ENCODE measurements at regions not wholly inside any gene's neighbourhood (a gene's known extent, or its start where the extent isn't known, plus 50 kb on each side); places are given as distances from the start of the nearest gene placed in this dataset.

- no peak for TF ChIP-seq CTCF (IDR thresholded peaks at IDR 0.05)
- Mint-ChIP-seq H3K4me3 (ENCODE audit: unreplicated experiment) (no peak overlapping the region), H3K27ac (ENCODE audit: unreplicated experiment) (no peak overlapping the region), H3K4me1 (ENCODE audit: unreplicated experiment) (no peaks in the 10 kb centered on the region), H3K27me3 (ENCODE audit: unreplicated experiment) (no peaks in the 10 kb centered on the region), H3K36me3 (ENCODE audit: unreplicated experiment) (no peaks in the 10 kb centered on the region), H3K9me3 (ENCODE audit: unreplicated experiment) (peaks cover 23% of the 10 kb centered on the region)
- DNase-seq (ENCODE audit: extremely low spot score, unreplicated experiment), result no peak
These were observed 234.8 kb downstream of the CYRIA start for GRCh38 chr2:16430846-16431245.

- H3K36me3 Mint-ChIP-seq (ENCODE audit: unreplicated experiment), result no peaks in the 10 kb centered on the region
- no peak for DNase-seq (ENCODE audit: extremely low spot score, unreplicated experiment)
- H3K9me3 Mint-ChIP-seq (ENCODE audit: unreplicated experiment), result peaks cover 23% of the 10 kb centered on the region
- no peak for TF ChIP-seq CTCF (IDR thresholded peaks at IDR 0.05)
- no peaks in the 10 kb centered on the region for H3K27me3 Mint-ChIP-seq (ENCODE audit: unreplicated experiment)
- no peaks in the 10 kb centered on the region for H3K4me1 Mint-ChIP-seq (ENCODE audit: unreplicated experiment)
- no peak overlapping the region for H3K27ac Mint-ChIP-seq (ENCODE audit: unreplicated experiment)
- H3K4me3 Mint-ChIP-seq (ENCODE audit: unreplicated experiment), result no peak overlapping the region
These were observed 236.0 kb downstream of the CYRIA start for GRCh38 chr2:16429431-16430145.

GRCh38 chr2:16429002-16429401, 236.6 kb downstream of the CYRIA start:
- H3K4me3 Mint-ChIP-seq (ENCODE audit: unreplicated experiment), result no peak overlapping the region
- peaks cover 26% of the 10 kb centered on the region for H3K9me3 Mint-ChIP-seq (ENCODE audit: unreplicated experiment)
- H3K27ac Mint-ChIP-seq (ENCODE audit: unreplicated experiment), result no peak overlapping the region
- H3K27me3 Mint-ChIP-seq (ENCODE audit: unreplicated experiment), result no peaks in the 10 kb centered on the region
- DNase-seq (ENCODE audit: extremely low spot score, unreplicated experiment), result no peak
- no peaks in the 10 kb centered on the region for H3K4me1 Mint-ChIP-seq (ENCODE audit: unreplicated experiment)
- no peak for TF ChIP-seq CTCF (IDR thresholded peaks at IDR 0.05)
- H3K36me3 Mint-ChIP-seq (ENCODE audit: unreplicated experiment), result no peaks in the 10 kb centered on the region

- H3K9me3 Mint-ChIP-seq (ENCODE audit: unreplicated experiment), result peaks cover 22% of the 10 kb centered on the region
- no peak overlapping the region for H3K4me3 Mint-ChIP-seq (ENCODE audit: unreplicated experiment)
- DNase-seq (ENCODE audit: extremely low spot score, unreplicated experiment), result no peak
- H3K27me3 Mint-ChIP-seq (ENCODE audit: unreplicated experiment), result no peaks in the 10 kb centered on the region
- H3K4me1 Mint-ChIP-seq (ENCODE audit: unreplicated experiment), result no peaks in the 10 kb centered on the region
- H3K36me3 Mint-ChIP-seq (ENCODE audit: unreplicated experiment), result no peaks in the 10 kb centered on the region
- H3K27ac Mint-ChIP-seq (ENCODE audit: unreplicated experiment), result no peak overlapping the region
- TF ChIP-seq CTCF (IDR thresholded peaks at IDR 0.05), result no peak
These were observed 239.9 kb downstream of the CYRIA start for GRCh38 chr2:16425462-16426336.

- Mint-ChIP-seq H3K4me1 (ENCODE audit: unreplicated experiment) (no peaks in the 10 kb centered on the region), H3K36me3 (ENCODE audit: unreplicated experiment) (no peaks in the 10 kb centered on the region), H3K27ac (ENCODE audit: unreplicated experiment) (no peak overlapping the region), H3K27me3 (ENCODE audit: unreplicated experiment) (no peaks in the 10 kb centered on the region), H3K9me3 (ENCODE audit: unreplicated experiment) (peaks cover 15% of the 10 kb centered on the region), H3K4me3 (ENCODE audit: unreplicated experiment) (no peak overlapping the region)
- TF ChIP-seq CTCF (IDR thresholded peaks at IDR 0.05), result no peak
- DNase-seq (ENCODE audit: extremely low spot score, unreplicated experiment), result no peak
These were observed 245.2 kb downstream of the CYRIA start for GRCh38 chr2:16420421-16420820.

Data from osteocyte (in vitro differentiated cells).